ENCODE measurements at regions not wholly inside any gene's neighbourhood (a gene's known extent, or its start where the extent isn't known, plus 50 kb on each side); places are given as distances from the start of the nearest gene placed in this dataset.

- H3K9me3 ChIP-seq (ENCODE audit: control extremely low read depth in 1 of 5, control insufficient read depth in 4 of 5, insufficient read depth in 2 of 5, low read depth in 1 of 5, low read length in 4 of 5), result no peaks in the 10 kb centered on the region
Measured at GRCh38 chr20:50381075-50381732, 129.0 kb upstream of the PTPN1 start.

GRCh38 chr20:50381771-50382593, 128.2 kb upstream of the PTPN1 start:
- CTCF ChIA-PET, result interaction anchor here (1.3 kb wide), 1 partner anchor 41 kb away, joined by 4 read pairs; no protein-coding TSS in a partner anchor
- peak; percentile 40 to 71 (median 57) for DNase-seq
- Histone ChIP-seq H3K27ac (ENCODE audit: insufficient read depth in 1 of 2, low read depth in 1 of 2, low read length in 2 of 2, poor library complexity in 1 of 2, severe bottlenecking in 2 of 2) (peak overlapping the region in 1 of 2 experiments; percentile 21), H3K4me1 (ENCODE audit: control extremely low read depth in 1 of 4, control insufficient read depth in 4 of 4, insufficient read depth in 4 of 4, low read length in 3 of 4) (peaks cover 16 to 90% (median 73%) of the 10 kb centered on the region in 4 experiments), H3K27me3 (replicated peaks in 2 of 5; ENCODE audit: control insufficient read depth in 4 of 5, insufficient read depth in 5 of 5, low read length in 4 of 5) (no peaks in the 10 kb centered on the region), H3K36me3 (ENCODE audit: control insufficient read depth in 4 of 4, insufficient read depth in 4 of 4, low read length in 3 of 4) (no peaks in the 10 kb centered on the region), H3K4me3 (ENCODE audit: control insufficient read depth in 1 of 7, extremely low read depth in 1 of 7, insufficient read depth in 4 of 7, low read depth in 2 of 7, low read length in 6 of 7) (peak overlapping the region in 2 of 7 experiments; percentile 54 to 58), H3K9me3 (ENCODE audit: control extremely low read depth in 1 of 5, control insufficient read depth in 4 of 5, insufficient read depth in 2 of 5, low read depth in 1 of 5, low read length in 4 of 5) (no peaks in the 10 kb centered on the region)
- POLR2A ChIA-PET, result no interaction called here
- WGBS (ENCODE audit: insufficient coverage), result 21% methylated on average over 12 of the region's 13 CpGs

More at GRCh38 chr20:50381075-50381732, 129.0 kb upstream of the PTPN1 start:
- no peaks in the 10 kb centered on the region for H3K27me3 ChIP-seq (replicated peaks in 2 of 5; ENCODE audit: control insufficient read depth in 4 of 5, insufficient read depth in 5 of 5, low read length in 4 of 5)
- ChIA-PET POLR2A (interaction anchor here (0.7 kb wide), 1 partner anchor 70 kb away, joined by 3 read pairs; no protein-coding TSS in a partner anchor), CTCF (interaction anchor here (1.3 kb wide), 1 partner anchor 41 kb away, joined by 4 read pairs; no protein-coding TSS in a partner anchor)
- 48% methylated on average over 5 of the region's 7 CpGs for WGBS (ENCODE audit: insufficient coverage)
- H3K36me3 ChIP-seq (ENCODE audit: control insufficient read depth in 4 of 4, insufficient read depth in 4 of 4, low read length in 3 of 4), result no peaks in the 10 kb centered on the region
- no peak overlapping the region for H3K4me3 ChIP-seq (ENCODE audit: control insufficient read depth in 1 of 7, extremely low read depth in 1 of 7, insufficient read depth in 4 of 7, low read depth in 2 of 7, low read length in 6 of 7)
- peaks cover 14 to 87% (median 70%) of the 10 kb centered on the region in 4 experiments for H3K4me1 ChIP-seq (ENCODE audit: control extremely low read depth in 1 of 4, control insufficient read depth in 4 of 4, insufficient read depth in 4 of 4, low read length in 3 of 4)
- H3K27ac ChIP-seq (ENCODE audit: insufficient read depth in 1 of 2, low read depth in 1 of 2, low read length in 2 of 2, poor library complexity in 1 of 2, severe bottlenecking in 2 of 2), result no peak overlapping the region
- DNase-seq, result no peak

GRCh38 chr20:50385733-50386640, 124.2 kb upstream of the PTPN1 start:
- CTCF ChIA-PET, result interaction anchor here (0.8 to 1.6 kb wide), 5 partner anchors 28 to 200 kb away, joined by 3 to 5 read pairs (median 3); no protein-coding TSS in a partner anchor
- 28% methylated on average over 10 of the region's 22 CpGs for WGBS (ENCODE audit: insufficient coverage)
- no peak overlapping the region for H3K27ac ChIP-seq (ENCODE audit: insufficient read depth in 1 of 2, low read depth in 1 of 2, low read length in 2 of 2, poor library complexity in 1 of 2, severe bottlenecking in 2 of 2)

GRCh38 chr20:50386641-50386960, 123.6 kb upstream of the PTPN1 start:
- Histone ChIP-seq H3K4me3 (ENCODE audit: control insufficient read depth in 1 of 7, extremely low read depth in 1 of 7, insufficient read depth in 4 of 7, low read depth in 2 of 7, low read length in 6 of 7) (peak overlapping the region in 3 of 7 experiments; percentile 3 to 48 (median 37)), H3K4me1 (ENCODE audit: control extremely low read depth in 1 of 4, control insufficient read depth in 4 of 4, insufficient read depth in 4 of 4, low read length in 3 of 4) (peaks cover 10 to 79% (median 61%) of the 10 kb centered on the region in 4 experiments), H3K9me3 (ENCODE audit: control extremely low read depth in 1 of 5, control insufficient read depth in 4 of 5, insufficient read depth in 2 of 5, low read depth in 1 of 5, low read length in 4 of 5) (no peaks in the 10 kb centered on the region), H3K36me3 (ENCODE audit: control insufficient read depth in 4 of 4, insufficient read depth in 4 of 4, low read length in 3 of 4) (no peaks in the 10 kb centered on the region), H3K27ac (ENCODE audit: insufficient read depth in 1 of 2, low read depth in 1 of 2, low read length in 2 of 2, poor library complexity in 1 of 2, severe bottlenecking in 2 of 2) (no peak overlapping the region), H3K27me3 (replicated peaks in 2 of 5; ENCODE audit: control insufficient read depth in 4 of 5, insufficient read depth in 5 of 5, low read length in 4 of 5) (no peaks in the 10 kb centered on the region)
- CTCF ChIA-PET, result interaction anchor here (0.8 to 1.6 kb wide), 5 partner anchors 29 to 201 kb away, joined by 3 to 5 read pairs (median 3); no protein-coding TSS in a partner anchor
- no peak for DNase-seq
- POLR2A ChIA-PET, result interaction anchor here (0.5 to 1.9 kb wide), 7 partner anchors 10 to 592 kb away, joined by 3 to 11 read pairs (median 3); no protein-coding TSS in a partner anchor
- 3% methylated on average over 4 of the region's 6 CpGs for WGBS (ENCODE audit: insufficient coverage)

More at GRCh38 chr20:50385733-50386640, 124.2 kb upstream of the PTPN1 start:
- DNase-seq, result peak; percentile 71 to 95 (median 91)
- Histone ChIP-seq H3K27me3 (replicated peaks in 2 of 5; ENCODE audit: control insufficient read depth in 4 of 5, insufficient read depth in 5 of 5, low read length in 4 of 5) (no peaks in the 10 kb centered on the region), H3K4me1 (ENCODE audit: control extremely low read depth in 1 of 4, control insufficient read depth in 4 of 4, insufficient read depth in 4 of 4, low read length in 3 of 4) (peaks cover 16 to 80% (median 66%) of the 10 kb centered on the region in 4 experiments), H3K36me3 (ENCODE audit: control insufficient read depth in 4 of 4, insufficient read depth in 4 of 4, low read length in 3 of 4) (no peaks in the 10 kb centered on the region), H3K4me3 (ENCODE audit: control insufficient read depth in 1 of 7, extremely low read depth in 1 of 7, insufficient read depth in 4 of 7, low read depth in 2 of 7, low read length in 6 of 7) (peak overlapping the region in 3 of 7 experiments; percentile 29 to 48 (median 37)), H3K9me3 (ENCODE audit: control extremely low read depth in 1 of 5, control insufficient read depth in 4 of 5, insufficient read depth in 2 of 5, low read depth in 1 of 5, low read length in 4 of 5) (no peaks in the 10 kb centered on the region)
- POLR2A ChIA-PET, result interaction anchor here (0.6 to 1.9 kb wide), 7 partner anchors 9 to 195 kb away, joined by 3 to 11 read pairs (median 3); no protein-coding TSS in a partner anchor

GRCh38 chr20:50387218-50387995, 122.8 kb upstream of the PTPN1 start:
- Histone ChIP-seq H3K27me3 (replicated peaks in 2 of 5; ENCODE audit: control insufficient read depth in 4 of 5, insufficient read depth in 5 of 5, low read length in 4 of 5) (no peaks in the 10 kb centered on the region), H3K9me3 (ENCODE audit: control extremely low read depth in 1 of 5, control insufficient read depth in 4 of 5, insufficient read depth in 2 of 5, low read depth in 1 of 5, low read length in 4 of 5) (no peaks in the 10 kb centered on the region), H3K27ac (ENCODE audit: insufficient read depth in 1 of 2, low read depth in 1 of 2, low read length in 2 of 2, poor library complexity in 1 of 2, severe bottlenecking in 2 of 2) (peak overlapping the region in 1 of 2 experiments; percentile 14), H3K4me1 (ENCODE audit: control extremely low read depth in 1 of 4, control insufficient read depth in 4 of 4, insufficient read depth in 4 of 4, low read length in 3 of 4) (peaks cover 3 to 76% (median 56%) of the 10 kb centered on the region in 4 experiments), H3K4me3 (ENCODE audit: control insufficient read depth in 1 of 7, extremely low read depth in 1 of 7, insufficient read depth in 4 of 7, low read depth in 2 of 7, low read length in 6 of 7) (peak overlapping the region in 3 of 7 experiments; percentile 9 to 48 (median 26)), H3K36me3 (ENCODE audit: control insufficient read depth in 4 of 4, insufficient read depth in 4 of 4, low read length in 3 of 4) (no peaks in the 10 kb centered on the region)
- no peak for DNase-seq
- CTCF ChIA-PET, result interaction anchor here (0.6 to 1.6 kb wide), 8 partner anchors 10 to 202 kb away, joined by 3 to 5 read pairs (median 3); no protein-coding TSS in a partner anchor
- POLR2A ChIA-PET, result interaction anchor here (0.5 to 1.9 kb wide), 6 partner anchors 11 to 593 kb away, joined by 3 to 11 read pairs (median 3); no protein-coding TSS in a partner anchor
- WGBS (ENCODE audit: insufficient coverage), result 50% methylated on average over 18 of the region's 21 CpGs

GRCh38 chr20:50387996-50388332, 122.2 kb upstream of the PTPN1 start:
- ChIA-PET CTCF (interaction anchor here (1.0 to 1.5 kb wide), 3 partner anchors 10 to 76 kb away, joined by 3 to 4 read pairs (median 3); no protein-coding TSS in a partner anchor), POLR2A (no interaction called here)
- Histone ChIP-seq H3K27ac (ENCODE audit: insufficient read depth in 1 of 2, low read depth in 1 of 2, low read length in 2 of 2, poor library complexity in 1 of 2, severe bottlenecking in 2 of 2) (no peak overlapping the region), H3K27me3 (replicated peaks in 2 of 5; ENCODE audit: control insufficient read depth in 4 of 5, insufficient read depth in 5 of 5, low read length in 4 of 5) (no peaks in the 10 kb centered on the region), H3K36me3 (ENCODE audit: control insufficient read depth in 4 of 4, insufficient read depth in 4 of 4, low read length in 3 of 4) (no peaks in the 10 kb centered on the region), H3K4me3 (ENCODE audit: control insufficient read depth in 1 of 7, extremely low read depth in 1 of 7, insufficient read depth in 4 of 7, low read depth in 2 of 7, low read length in 6 of 7) (peak overlapping the region in 3 of 7 experiments; percentile 9 to 28 (median 26)), H3K4me1 (ENCODE audit: control extremely low read depth in 1 of 4, control insufficient read depth in 4 of 4, insufficient read depth in 4 of 4, low read length in 3 of 4) (peaks cover 2 to 76% (median 52%) of the 10 kb centered on the region in 4 experiments), H3K9me3 (ENCODE audit: control extremely low read depth in 1 of 5, control insufficient read depth in 4 of 5, insufficient read depth in 2 of 5, low read depth in 1 of 5, low read length in 4 of 5) (no peaks in the 10 kb centered on the region)
- 2% methylated on average over 6 of the region's 6 CpGs for WGBS (ENCODE audit: insufficient coverage)
- DNase-seq, result peak in 2 of 3 donors; percentile 34 to 43

All from common myeloid progenitor, CD34-positive (primary cell).